Trophoblast cell (in vitro differentiated cells and primary cell): ENCODE measurements at regions not wholly inside any gene's neighbourhood (a gene's known extent, or its start where the extent isn't known, plus 50 kb on each side); places are given as distances from the start of the nearest gene placed in this dataset.
A peak's percentile ranks its signal among the peaks of the same experiment; 100 is the strongest.

ENCODE experiments used
- DNase-seq, 2 donors: peaks; one replicate each; pipeline ENCODE4 v3.0.0-alpha.2; 2016
- H2AFZ ChIP-seq: 2 replicates; pipeline ENCODE4 v1.6.1; 2013; ENCODE audit warnings: low read length, moderate library complexity, mild to moderate bottlenecking; ENCODE audit not compliant: insufficient read depth, poor library complexity
- H2AK5ac ChIP-seq: 2 replicates; pipeline ENCODE4 v1.6.1; 2013; ENCODE audit warnings: mild to moderate bottlenecking, low read length
- H2BK120ac ChIP-seq: 2 replicates; pipeline ENCODE4 v1.6.1; 2013; ENCODE audit warnings: low read length, mild to moderate bottlenecking, moderate library complexity; ENCODE audit not compliant: insufficient read depth, poor library complexity
- H2BK12ac ChIP-seq: 2 replicates; pipeline ENCODE4 v1.6.1; 2013; ENCODE audit warnings: mild to moderate bottlenecking, low read length, moderate library complexity
- H2BK5ac ChIP-seq: 2 replicates; pipeline ENCODE4 v1.6.1; 2013; ENCODE audit warnings: low read length, low read depth, moderate library complexity, mild to moderate bottlenecking; ENCODE audit not compliant: poor library complexity
- H3K14ac ChIP-seq: 2 replicates; pipeline ENCODE4 v1.6.1; 2013; ENCODE audit warnings: mild to moderate bottlenecking, low read length
- H3K18ac ChIP-seq: 2 replicates; pipeline ENCODE4 v1.6.1; 2013; ENCODE audit warnings: mild to moderate bottlenecking, low read length
- H3K23ac ChIP-seq: 2 replicates; pipeline ENCODE4 v1.6.1; 2013; ENCODE audit warnings: low read length
- H3K27ac ChIP-seq: 2 replicates; pipeline ENCODE4 v1.5.1; 2013; ENCODE audit warnings: low read depth, mild to moderate bottlenecking, inconsistent platforms, low read length, moderate library complexity
- H3K27me3 ChIP-seq: 2 replicates; pipeline ENCODE4 v1.6.1; 2013; ENCODE audit warnings: inconsistent platforms, mild to moderate bottlenecking, low read length, moderate library complexity; ENCODE audit not compliant: insufficient read depth
- H3K36me3 ChIP-seq, 2 experiments: 1 replicate in 1 of 2; 2 replicates in 1 of 2; pipeline ENCODE4 v1.6.1; 2013; ENCODE audit warnings: low read length in 2 of 2, mild to moderate bottlenecking in 2 of 2, moderate library complexity in 1 of 2; ENCODE audit not compliant: insufficient read depth in 2 of 2, control insufficient read depth in 1 of 2
- H3K4ac ChIP-seq: 2 replicates; pipeline ENCODE4 v1.6.1; 2013; ENCODE audit warnings: low read depth, mild to moderate bottlenecking, low read length, moderate library complexity
- H3K4me1 ChIP-seq, 2 experiments: 1 replicate in 1 of 2; 2 replicates in 1 of 2; pipeline ENCODE4 v1.6.1; 2013; ENCODE audit warnings: low read length in 2 of 2, mild to moderate bottlenecking in 2 of 2, moderate library complexity in 1 of 2; ENCODE audit not compliant: insufficient read depth in 2 of 2, control insufficient read depth in 1 of 2
- H3K4me2 ChIP-seq: 2 replicates; pipeline ENCODE4 v1.6.1; 2013; ENCODE audit warnings: inconsistent platforms, mild to moderate bottlenecking, low read length, moderate library complexity
- H3K4me3 ChIP-seq: 2 replicates; pipeline ENCODE4 v1.5.1; 2013; ENCODE audit warnings: mild to moderate bottlenecking, low read depth, low read length, inconsistent platforms
- H3K79me1 ChIP-seq: one replicate; pipeline ENCODE4 v1.6.1; 2013; ENCODE audit warnings: low read length
- H3K79me2 ChIP-seq: 2 replicates; pipeline ENCODE4 v1.6.1; 2013; ENCODE audit warnings: low read length, mild to moderate bottlenecking; ENCODE audit not compliant: control insufficient read depth, insufficient read depth, poor library complexity
- H3K9ac ChIP-seq: 2 replicates; pipeline ENCODE4 v1.6.1; 2013; ENCODE audit warnings: mild to moderate bottlenecking, low read length
- H3K9me3 ChIP-seq: 2 replicates; pipeline ENCODE4 v1.6.1; 2013; ENCODE audit warnings: low read depth, mild to moderate bottlenecking, control low read depth, inconsistent platforms, low read length; ENCODE audit not compliant: insufficient read depth
- H4K12ac ChIP-seq: 2 replicates; pipeline ENCODE4 v1.6.1; 2013; ENCODE audit warnings: low read depth, mild to moderate bottlenecking, low read length, moderate library complexity
- H4K8ac ChIP-seq: 2 replicates; pipeline ENCODE4 v1.6.1; 2013; ENCODE audit warnings: low read depth, mild to moderate bottlenecking, low read length, moderate library complexity
- H4K91ac ChIP-seq: one replicate; pipeline ENCODE4 v1.6.1; 2013; ENCODE audit warnings: low read depth, mild to moderate bottlenecking, low read length, moderate library complexity
- whole genome bisulfite sequencing: extraction: QIAGEN DNeasy Blood & Tissue Kit; methylation state at CpG from one replicate; pipeline ENCODE4 v1.1.7; 2013; ENCODE audit warnings: missing lambda C conversion rate; ENCODE audit not compliant: insufficient read length, insufficient coverage; ENCODE audit errors: extremely low coverage; 5-methylcytosine and 5-hydroxymethylcytosine counted together

DNA sequence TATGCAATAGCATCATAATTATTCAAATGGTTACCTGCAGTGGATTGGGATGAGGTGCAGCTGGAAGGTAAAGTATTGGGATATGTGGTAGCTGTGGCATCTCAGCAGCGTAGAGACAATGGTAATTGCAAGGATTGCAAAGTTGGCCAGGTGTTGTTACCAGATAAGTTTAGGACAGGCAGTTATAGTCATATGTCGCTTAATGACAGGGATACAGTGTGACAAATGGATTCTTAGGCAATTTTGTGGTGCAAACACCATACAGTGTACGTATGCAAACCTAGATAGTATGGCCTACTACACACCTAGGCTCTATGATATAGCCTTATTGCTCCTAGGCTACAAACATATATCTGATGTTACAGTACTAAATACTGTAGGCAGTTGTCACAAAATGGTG, 163.5 kb upstream of the LYZL2 start:
- peaks cover 2% of the 10 kb centered on the region for H3K79me1 ChIP-seq
- H3K9me3 ChIP-seq = no peaks in the 10 kb centered on the region
- H4K8ac ChIP-seq = no peak overlapping the region
- H2BK12ac ChIP-seq = no peak overlapping the region
- H3K36me3 ChIP-seq = no peaks in the 10 kb centered on the region
- no peak overlapping the region for H3K18ac ChIP-seq
- H3K4me1 ChIP-seq = peaks cover 0 to 7% of the 10 kb centered on the region in 2 experiments
- H3K4me3 ChIP-seq = no peak overlapping the region
- H4K91ac ChIP-seq = no peak overlapping the region
- WGBS = no CpG with 5 or more reads among the region's 3 CpGs
- no peak overlapping the region for H2BK5ac ChIP-seq
- no peak overlapping the region for H3K14ac ChIP-seq
- peak in 1 of 2 donors; percentile 51 for DNase-seq
- no peak overlapping the region for H3K23ac ChIP-seq
- no peak overlapping the region for H2AK5ac ChIP-seq
- H3K4ac ChIP-seq = no peak overlapping the region
- no peak overlapping the region for H3K4me2 ChIP-seq
- no peak overlapping the region for H4K12ac ChIP-seq
- H3K79me2 ChIP-seq = no peaks in the 10 kb centered on the region
- H3K27ac ChIP-seq = no peak overlapping the region
- H2AFZ ChIP-seq = no peak overlapping the region
- H3K27me3 ChIP-seq = no peaks in the 10 kb centered on the region
- no peak overlapping the region for H2BK120ac ChIP-seq
- no peak overlapping the region for H3K9ac ChIP-seq

DNA sequence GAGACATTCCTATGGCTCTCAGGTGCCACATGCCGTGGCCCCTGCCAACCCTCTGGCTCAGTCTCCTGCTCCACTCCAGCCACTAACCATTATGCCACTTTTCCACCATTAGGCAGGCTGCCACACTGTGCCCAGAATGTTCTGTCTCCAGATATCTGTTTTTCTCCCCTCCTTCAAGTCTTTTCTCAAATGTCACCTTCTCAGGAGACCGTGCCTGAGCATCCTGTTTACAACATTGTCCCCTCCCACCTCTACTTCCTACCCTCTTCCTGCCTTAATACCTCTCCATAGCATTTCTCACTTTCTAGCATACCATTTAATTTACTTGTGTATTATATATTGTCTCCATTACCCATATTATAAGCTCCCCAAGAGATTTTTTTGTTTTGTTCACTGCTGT, 162.5 kb upstream of the LYZL2 start:
- H4K91ac ChIP-seq = no peak overlapping the region
- H3K18ac ChIP-seq = no peak overlapping the region
- H3K27me3 ChIP-seq = no peaks in the 10 kb centered on the region
- H3K36me3 ChIP-seq = no peaks in the 10 kb centered on the region
- H3K4me3 ChIP-seq = no peak overlapping the region
- H2BK12ac ChIP-seq = no peak overlapping the region
- H3K9ac ChIP-seq = no peak overlapping the region
- H2AFZ ChIP-seq = no peak overlapping the region
- H3K27ac ChIP-seq = no peak overlapping the region
- H3K4me2 ChIP-seq = no peak overlapping the region
- peaks cover 0 to 11% of the 10 kb centered on the region in 2 experiments for H3K4me1 ChIP-seq
- no peak overlapping the region for H3K23ac ChIP-seq
- no peaks in the 10 kb centered on the region for H3K9me3 ChIP-seq
- no peak overlapping the region for H3K14ac ChIP-seq
- H4K8ac ChIP-seq = no peak overlapping the region
- no peak for DNase-seq
- H4K12ac ChIP-seq = no peak overlapping the region
- H2BK5ac ChIP-seq = no peak overlapping the region
- H2AK5ac ChIP-seq = no peak overlapping the region
- no CpG with 5 or more reads among the region's 2 CpGs for WGBS
- no peak overlapping the region for H2BK120ac ChIP-seq
- no peaks in the 10 kb centered on the region for H3K79me2 ChIP-seq
- H3K79me1 ChIP-seq = peaks cover 2% of the 10 kb centered on the region
- no peak overlapping the region for H3K4ac ChIP-seq

DNA sequence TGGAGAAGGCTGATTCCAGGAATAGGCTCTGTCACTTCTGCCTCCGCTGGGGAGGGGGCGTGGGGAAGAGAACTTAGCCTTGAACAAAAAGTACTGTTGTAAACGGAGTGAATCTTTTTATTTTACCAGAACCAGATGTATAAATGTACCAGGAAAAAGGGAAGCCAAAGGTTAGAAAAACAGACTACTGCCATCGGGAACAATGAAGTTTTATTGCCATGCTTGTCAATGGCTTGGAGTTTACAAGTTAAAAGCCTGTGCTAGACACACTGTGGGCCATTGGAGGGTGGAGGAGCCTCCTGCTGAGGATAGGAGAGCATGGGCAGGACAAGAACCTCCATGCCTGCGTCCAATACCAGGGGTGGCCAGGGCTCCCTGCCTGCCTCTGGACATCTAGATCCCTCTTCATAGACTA, 161.7 kb upstream of the LYZL2 start:
- H4K8ac ChIP-seq = no peak overlapping the region
- DNase-seq = no peak
- H4K91ac ChIP-seq = no peak overlapping the region
- H3K79me1 ChIP-seq = peaks cover 2% of the 10 kb centered on the region
- H3K4me2 ChIP-seq = no peak overlapping the region
- H2BK12ac ChIP-seq = no peak overlapping the region
- no peaks in the 10 kb centered on the region for H3K79me2 ChIP-seq
- H3K36me3 ChIP-seq = no peaks in the 10 kb centered on the region
- H2BK5ac ChIP-seq = no peak overlapping the region
- H4K12ac ChIP-seq = no peak overlapping the region
- H2BK120ac ChIP-seq = no peak overlapping the region
- no peak overlapping the region for H2AK5ac ChIP-seq
- H3K4me3 ChIP-seq = no peak overlapping the region
- H3K4ac ChIP-seq = no peak overlapping the region
- no peak overlapping the region for H3K23ac ChIP-seq
- no peak overlapping the region for H2AFZ ChIP-seq
- H3K4me1 ChIP-seq = peaks cover 0 to 11% of the 10 kb centered on the region in 2 experiments
- no peak overlapping the region for H3K18ac ChIP-seq
- no peak overlapping the region for H3K27ac ChIP-seq
- no CpG with 5 or more reads among the region's 5 CpGs for WGBS
- no peak overlapping the region for H3K9ac ChIP-seq
- H3K14ac ChIP-seq = no peak overlapping the region
- H3K9me3 ChIP-seq = no peaks in the 10 kb centered on the region
- H3K27me3 ChIP-seq = no peaks in the 10 kb centered on the region

DNA sequence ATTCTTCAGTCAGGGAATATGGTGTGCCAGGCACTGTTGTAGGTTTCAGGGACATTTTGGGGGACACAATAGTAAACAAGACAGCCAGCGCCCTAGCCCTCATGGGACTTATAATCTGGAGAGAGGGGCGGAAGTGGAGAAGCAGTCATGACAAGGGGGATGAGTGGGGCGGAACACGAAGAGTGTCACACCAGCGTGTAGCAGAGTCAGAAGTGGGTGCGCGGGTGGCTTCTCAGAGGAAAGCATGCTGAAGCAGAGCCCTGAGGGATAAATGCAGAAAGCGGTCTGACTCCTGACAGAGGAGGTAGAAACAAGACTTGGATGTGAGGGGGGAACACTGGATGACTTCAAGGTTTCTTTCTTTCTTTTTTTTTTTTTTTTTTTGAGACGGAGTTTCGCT, 160.3 kb upstream of the LYZL2 start:
- no peak overlapping the region for H4K12ac ChIP-seq
- H3K9me3 ChIP-seq = no peaks in the 10 kb centered on the region
- no peaks in the 10 kb centered on the region for H3K79me2 ChIP-seq
- H3K4me2 ChIP-seq = no peak overlapping the region
- no peak overlapping the region for H4K91ac ChIP-seq
- peaks cover 5% of the 10 kb centered on the region for H3K27me3 ChIP-seq
- H2BK5ac ChIP-seq = no peak overlapping the region
- no peak overlapping the region for H3K9ac ChIP-seq
- H3K27ac ChIP-seq = no peak overlapping the region
- no peak overlapping the region for H3K14ac ChIP-seq
- WGBS = no CpG with 5 or more reads among the region's 10 CpGs
- H2BK12ac ChIP-seq = no peak overlapping the region
- H3K18ac ChIP-seq = no peak overlapping the region
- no peak overlapping the region for H3K4ac ChIP-seq
- H2AFZ ChIP-seq = no peak overlapping the region
- peaks cover 2% of the 10 kb centered on the region for H3K79me1 ChIP-seq
- no peak for DNase-seq
- no peak overlapping the region for H3K4me3 ChIP-seq
- peaks cover 0 to 14% of the 10 kb centered on the region in 2 experiments for H3K4me1 ChIP-seq
- H3K36me3 ChIP-seq = no peaks in the 10 kb centered on the region
- H2AK5ac ChIP-seq = peak overlapping the region; percentile 35
- no peak overlapping the region for H3K23ac ChIP-seq
- no peak overlapping the region for H4K8ac ChIP-seq
- H2BK120ac ChIP-seq = no peak overlapping the region
